NCI-H1092 (cell line): ENCODE measurements at regions not wholly inside any gene's neighbourhood (a gene's known extent, or its start where the extent isn't known, plus 50 kb on each side); places are given as distances from the start of the nearest gene placed in this dataset.

Experiments used
- DNase-seq: peaks from one replicate; lab custom pipeline; 2025; lab: John Stamatoyannopoulos, UW

- DNase-seq = no peak
Measured at GRCh38 chr6:169847901-169848311, 96.5 kb downstream of the ERMARD start.

DNA sequence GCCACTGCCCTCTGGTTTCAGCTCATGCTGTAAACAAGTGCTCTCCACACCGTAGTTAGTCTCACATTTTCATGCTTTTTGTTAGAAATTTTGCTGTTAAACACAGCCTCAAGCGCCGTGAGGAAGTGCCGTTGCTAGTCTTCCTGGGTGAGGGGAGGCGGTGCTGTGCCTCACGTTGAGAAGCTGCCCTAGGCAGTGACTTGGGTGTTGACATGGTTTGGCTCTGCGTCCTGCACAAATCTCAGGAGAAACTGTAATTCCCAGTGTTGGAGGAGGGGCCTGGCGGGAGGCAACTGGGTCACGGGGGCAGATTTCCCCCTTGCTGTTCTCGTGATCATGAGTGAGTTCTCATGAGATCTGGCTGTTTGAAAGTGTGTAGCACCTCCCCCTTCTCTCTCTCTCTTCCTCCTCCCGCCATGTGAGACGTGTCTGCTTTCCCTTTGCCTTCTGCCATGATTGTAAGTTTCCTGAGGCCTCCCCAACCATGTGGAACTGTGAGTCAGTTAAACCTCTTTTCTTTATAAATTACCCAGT is 95.8 kb downstream of the ERMARD start:
- DNase-seq = no peak

- DNase-seq = no peak
Measured at GRCh38 chr6:169846286-169847056, 95.0 kb downstream of the ERMARD start.

GRCh38 chr6:169845426-169846285 is 94.2 kb downstream of the ERMARD start:
- DNase-seq = no peak

GRCh38 chr6:169844946-169845345 is 93.5 kb downstream of the ERMARD start:
- DNase-seq = no peak

GRCh38 chr6:169843991-169844390 is 92.6 kb downstream of the ERMARD start:
- no peak for DNase-seq

DNA sequence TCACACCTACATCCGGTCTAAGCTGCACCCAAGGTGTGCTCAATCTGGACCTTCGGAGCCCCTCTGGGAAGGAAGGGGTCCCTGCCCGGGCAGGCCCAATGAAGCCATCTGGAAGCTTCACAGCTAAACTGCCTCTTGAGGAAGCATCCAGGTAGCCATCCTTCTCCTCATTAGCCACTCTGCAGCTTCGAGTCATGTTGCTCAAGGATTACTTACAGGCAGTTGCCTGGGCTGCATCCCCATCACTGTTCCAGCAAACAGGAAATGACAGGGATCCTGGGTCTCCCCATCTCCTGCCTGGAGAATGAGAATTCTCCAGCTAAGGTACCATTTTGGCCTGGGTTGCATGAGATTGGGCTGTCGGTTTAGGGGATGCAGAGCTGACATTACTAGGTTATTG is 91.7 kb downstream of the ERMARD start:
- DNase-seq = no peak

DNA sequence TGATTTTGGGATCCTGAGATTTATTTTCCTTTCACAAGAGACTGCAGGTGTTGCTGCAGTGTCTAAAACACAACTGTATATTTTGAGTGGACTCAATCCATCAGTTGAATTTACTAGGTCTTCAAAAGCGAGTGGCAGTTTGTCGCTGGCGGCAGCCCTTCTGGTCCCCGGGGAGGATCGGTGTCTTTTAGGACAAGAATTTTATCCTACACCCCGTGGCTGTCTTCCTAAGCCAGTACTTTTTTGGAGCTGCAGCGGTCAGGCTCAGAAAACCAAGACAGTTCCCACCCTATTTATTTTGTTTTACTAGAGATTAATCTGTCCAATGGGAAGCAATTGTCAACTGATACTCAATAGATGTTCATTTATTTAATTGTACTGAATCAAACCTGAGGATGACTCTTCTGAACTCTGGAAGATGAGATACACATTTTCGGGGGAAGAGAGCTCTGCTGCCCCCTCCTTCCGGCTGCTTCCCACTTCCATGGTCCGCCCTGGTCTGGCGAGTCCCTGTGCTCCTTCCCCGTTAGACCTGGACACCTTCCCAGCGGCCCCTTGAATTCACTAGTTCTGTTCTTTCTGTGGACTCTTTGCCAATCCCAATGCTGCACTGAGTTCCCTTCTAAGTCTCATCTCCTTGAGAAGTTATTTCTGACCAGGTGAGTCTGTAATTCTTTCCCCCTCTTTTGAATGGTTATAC is 90.6 kb downstream of the ERMARD start:
- no peak for DNase-seq

GRCh38 chr6:169841251-169841650 is 89.8 kb downstream of the ERMARD start:
- DNase-seq = no peak

DNA sequence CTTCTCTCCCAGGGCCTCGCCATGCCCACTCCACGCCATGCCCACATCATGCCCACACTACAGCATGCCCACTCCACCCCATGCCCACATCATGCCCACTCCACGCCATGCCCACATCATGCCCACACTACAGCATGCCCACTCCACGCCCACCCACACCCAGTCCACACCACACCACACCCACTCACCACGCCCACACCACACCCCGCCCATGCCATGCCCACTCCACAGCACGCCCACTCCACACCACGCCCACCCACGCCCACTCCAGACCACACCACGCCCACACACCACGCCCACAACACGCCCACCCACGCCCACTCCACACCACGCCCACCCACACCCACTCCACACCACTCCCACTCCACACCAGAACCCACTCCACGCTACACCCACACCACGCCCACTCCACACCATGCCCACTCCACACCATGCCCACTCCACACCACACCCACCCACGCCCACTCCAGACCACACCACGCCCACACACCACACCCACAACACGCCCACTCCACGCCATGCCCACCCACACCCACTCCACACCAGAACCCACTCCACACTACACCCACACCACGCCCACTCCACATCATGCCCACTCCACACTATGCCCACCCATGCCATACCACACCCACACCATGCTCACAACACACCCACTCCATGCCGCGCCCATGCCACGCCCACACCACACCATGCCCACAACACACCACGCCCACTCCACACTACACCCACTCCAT is 88.6 kb downstream of the ERMARD start:
- no peak for DNase-seq

- no peak for DNase-seq
Measured at GRCh38 chr6:169839493-169839892, 88.1 kb downstream of the ERMARD start.

- DNase-seq = no peak
Measured at GRCh38 chr6:169839029-169839481, 87.6 kb downstream of the ERMARD start.

GRCh38 chr6:169838346-169839028 is 87.1 kb downstream of the ERMARD start:
- DNase-seq = no peak

GRCh38 chr6:169837529-169838250 is 86.3 kb downstream of the ERMARD start:
- DNase-seq = no peak

DNA sequence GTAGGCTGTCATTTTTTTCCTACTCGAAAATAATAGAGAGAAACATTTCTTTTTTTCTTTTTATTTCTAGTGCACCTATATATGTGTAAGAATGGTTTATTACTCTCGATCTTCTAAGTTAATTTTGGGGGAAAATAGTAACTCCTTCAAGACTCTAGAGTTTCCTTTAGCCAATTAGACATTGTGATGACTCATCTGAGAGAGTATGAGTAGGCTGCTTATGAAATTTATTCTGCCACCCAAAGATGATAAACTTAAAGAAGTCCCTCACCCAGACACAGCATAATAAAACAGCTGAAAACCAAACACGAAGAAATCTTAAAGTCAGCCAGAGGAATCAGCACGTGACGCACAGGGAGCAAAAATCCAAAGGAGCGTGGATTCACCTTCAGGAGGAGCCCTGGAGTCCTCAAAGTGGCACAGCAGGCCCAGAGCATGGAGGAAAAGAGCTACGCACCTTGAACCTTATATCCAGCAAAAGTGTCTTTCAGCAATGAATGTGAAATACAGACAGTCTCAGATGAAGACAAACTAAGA is 81.9 kb downstream of the ERMARD start:
- no peak for DNase-seq

- no peak for DNase-seq
Measured at GRCh38 chr6:169832247-169832948, 81.0 kb downstream of the ERMARD start.

- DNase-seq = peak; percentile 88
Measured at GRCh38 chr6:169831450-169832246, 80.2 kb downstream of the ERMARD start.
